Naive thymus-derived CD4-positive, alpha-beta T cell (primary cell): ENCODE measurements at regions not wholly inside any gene's neighbourhood (a gene's known extent, or its start where the extent isn't known, plus 50 kb on each side); places are given as distances from the start of the nearest gene placed in this dataset.

Experiments used
- ATAC-seq: fragments of 150-1000 bp; cut with Tn5 transposase; 2 replicates; pipeline ENCODE4 v1.10.0; 2021; ENCODE audit warnings: mild to moderate bottlenecking, moderate library complexity
- CTCF ChIA-PET: fragments of 350-600 bp; sonication (Branson Sonifier 250); formaldehyde crosslinking; loops from one replicate; lab custom pipeline; 2021; ENCODE audit warnings: antibody characterized with exemption; lab: Charles Lee
- POLR2A ChIA-PET: fragments of 350-600 bp; sonication (Branson Sonifier 250); formaldehyde crosslinking; loops from one replicate; lab custom pipeline; 2021; ENCODE audit warnings: antibody characterized with exemption, inconsistent platforms; lab: Charles Lee
- DNase-seq, 9 donors: peaks; one replicate each; pipeline versions ENCODE4 v3.0.0 to v3.0.0-alpha.2; 2020 to 2022; ENCODE audit warnings: mixed read lengths in 1 of 9
- H3K27ac ChIP-seq: one replicate; pipeline ENCODE4 v1.7.0; 2013; ENCODE audit warnings: mild to moderate bottlenecking, low read depth, low read length, moderate library complexity
- H3K27me3 ChIP-seq, 2 donors: one replicate each; pipeline ENCODE4 v1.7.0; 2013; ENCODE audit warnings: low read length in 2 of 2, mild to moderate bottlenecking in 2 of 2, moderate library complexity in 2 of 2; ENCODE audit not compliant: control insufficient read depth in 2 of 2, insufficient read depth in 2 of 2
- H3K36me3 ChIP-seq, 3 experiments: 1 replicate in 2 of 3; 2 replicates in 1 of 3; pipeline ENCODE4 v1.7.0; 2013; ENCODE audit warnings: low read length in 3 of 3, mild to moderate bottlenecking in 3 of 3, moderate library complexity in 1 of 3; ENCODE audit not compliant: insufficient read depth in 3 of 3, control insufficient read depth in 2 of 3
- H3K4me1 ChIP-seq, 2 donors: one replicate each; pipeline ENCODE4 v1.7.0; 2013; ENCODE audit warnings: low read length in 2 of 2, mild to moderate bottlenecking in 2 of 2, moderate library complexity in 1 of 2; ENCODE audit not compliant: control insufficient read depth in 2 of 2, insufficient read depth in 2 of 2
- H3K4me3 ChIP-seq: 2 replicates; pipeline ENCODE4 v1.7.0; 2013; ENCODE audit warnings: mild to moderate bottlenecking, low read length
- H3K9me3 ChIP-seq, 3 experiments: 1 replicate in 2 of 3; 2 replicates in 1 of 3; pipeline ENCODE4 v1.7.0; 2013; ENCODE audit warnings: low read length in 3 of 3; ENCODE audit not compliant: control insufficient read depth in 2 of 3
- H3K27ac Mint-ChIP-seq, 9 donors: one replicate each; pipeline ENCODE4 v1.8.0; 2020 to 2022; ENCODE audit warnings: mixed read lengths in 9 of 9, mild to moderate bottlenecking in 8 of 9, moderate library complexity in 5 of 9, inconsistent platforms in 2 of 9
- H3K27me3 Mint-ChIP-seq, 5 donors: one replicate each; pipeline ENCODE4 v1.8.0; 2021 to 2022; ENCODE audit warnings: mixed read lengths in 5 of 5, mild to moderate bottlenecking in 1 of 5
- H3K36me3 Mint-ChIP-seq, 5 donors: one replicate each; pipeline ENCODE4 v1.8.0; 2020 to 2022; ENCODE audit warnings: mixed read lengths in 5 of 5, mild to moderate bottlenecking in 3 of 5, inconsistent platforms in 1 of 5
- H3K4me1 Mint-ChIP-seq, 7 donors: one replicate each; pipeline ENCODE4 v1.8.0; 2020 to 2022; ENCODE audit warnings: mixed read lengths in 7 of 7, mild to moderate bottlenecking in 3 of 7, inconsistent platforms in 1 of 7
- H3K4me3 Mint-ChIP-seq, 10 donors: one replicate each; pipeline ENCODE4 v1.8.0; 2020 to 2022; ENCODE audit warnings: mild to moderate bottlenecking in 10 of 10, mixed read lengths in 10 of 10, moderate library complexity in 6 of 10, inconsistent platforms in 2 of 10
- H3K9me3 Mint-ChIP-seq, 11 donors: one replicate each; pipeline ENCODE4 v1.8.0; 2020 to 2022; ENCODE audit warnings: mixed read lengths in 11 of 11, mild to moderate bottlenecking in 4 of 11, inconsistent platforms in 1 of 11, moderate library complexity in 1 of 11
- intact Hi-C, 2 donors: fragments of 100-400 bp; cut with micrococcal nuclease; formaldehyde crosslinking; loops; one replicate each; pipeline ENCODE4 v1.15.1; 2023

DNA sequence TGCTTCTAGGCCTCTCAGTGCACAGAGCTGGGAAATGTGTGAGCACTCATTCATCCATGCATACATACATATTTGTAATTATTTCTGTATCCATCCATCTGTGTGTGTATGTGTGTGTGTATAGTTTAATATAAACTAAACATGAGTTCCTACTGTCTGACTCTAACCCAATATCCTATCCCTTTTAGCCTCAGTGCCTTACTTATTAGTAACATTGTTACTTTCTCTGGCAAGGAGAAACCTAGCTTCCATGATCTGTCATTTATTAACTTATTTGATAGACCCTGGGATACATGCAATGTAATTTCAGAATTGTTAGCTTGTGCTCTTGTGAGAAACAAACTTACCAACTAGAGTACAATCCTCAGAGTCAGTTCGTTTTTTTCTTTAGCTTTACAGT lies 59.0 kb upstream of the WSCD1 start:
- no peak for ATAC-seq
- H3K27ac ChIP-seq: no peak overlapping the region
- intact Hi-C loops: no loop called here
- DNase-seq: no peak
- ChIA-PET CTCF (no interaction called here), POLR2A (no interaction called here)
- H3K4me1 Mint-ChIP-seq: no peaks in the 10 kb centered on the region
- peaks cover 0 to 52% (median 31%) of the 10 kb centered on the region in 5 donors for H3K27me3 Mint-ChIP-seq
- no peaks in the 10 kb centered on the region for H3K4me1 ChIP-seq
- no peak overlapping the region for H3K4me3 ChIP-seq
- H3K36me3 Mint-ChIP-seq: no peaks in the 10 kb centered on the region
- no peak overlapping the region for H3K27ac Mint-ChIP-seq
- peaks cover 0 to 4% (median 0%) of the 10 kb centered on the region in 11 donors for H3K9me3 Mint-ChIP-seq
- no peaks in the 10 kb centered on the region for H3K27me3 ChIP-seq
- no peak overlapping the region for H3K4me3 Mint-ChIP-seq
- H3K36me3 ChIP-seq: no peaks in the 10 kb centered on the region
- H3K9me3 ChIP-seq: no peaks in the 10 kb centered on the region

DNA sequence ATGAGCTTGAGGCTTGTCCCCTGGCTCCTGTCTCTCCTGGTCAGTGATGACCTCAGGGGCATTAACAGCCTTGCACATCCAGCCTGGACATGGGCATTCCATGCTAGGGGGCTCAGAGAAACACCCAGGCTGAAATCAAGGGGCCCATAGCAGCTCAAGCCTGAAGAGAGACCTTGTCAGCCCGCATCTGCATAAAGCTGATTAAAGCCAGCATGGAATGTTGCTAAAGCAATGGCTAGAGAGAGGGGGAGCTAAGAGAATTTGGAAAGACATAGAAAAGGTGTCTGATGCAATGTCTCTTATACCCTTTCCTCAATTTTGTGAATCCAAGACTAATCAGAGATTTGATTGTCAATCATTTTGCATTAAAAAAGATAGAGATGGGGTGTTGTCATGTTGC lies 51.4 kb upstream of the WSCD1 start:
- DNase-seq (no peak), ATAC-seq (no peak)
- no peaks in the 10 kb centered on the region for H3K36me3 Mint-ChIP-seq
- POLR2A ChIA-PET: no interaction called here
- no peak overlapping the region for H3K27ac ChIP-seq
- CTCF ChIA-PET: no interaction called here
- H3K4me1 ChIP-seq: no peaks in the 10 kb centered on the region
- H3K27me3 Mint-ChIP-seq: peaks cover 2 to 43% (median 18%) of the 10 kb centered on the region in 5 donors
- intact Hi-C loops: no loop called here
- H3K36me3 ChIP-seq: no peaks in the 10 kb centered on the region
- no peaks in the 10 kb centered on the region for H3K4me1 Mint-ChIP-seq
- no peak overlapping the region for H3K4me3 ChIP-seq
- H3K27ac Mint-ChIP-seq: no peak overlapping the region
- no peak overlapping the region for H3K4me3 Mint-ChIP-seq
- no peaks in the 10 kb centered on the region for H3K27me3 ChIP-seq
- peaks cover 0 to 3% (median 0%) of the 10 kb centered on the region in 11 donors for H3K9me3 Mint-ChIP-seq
- no peaks in the 10 kb centered on the region for H3K9me3 ChIP-seq

DNA sequence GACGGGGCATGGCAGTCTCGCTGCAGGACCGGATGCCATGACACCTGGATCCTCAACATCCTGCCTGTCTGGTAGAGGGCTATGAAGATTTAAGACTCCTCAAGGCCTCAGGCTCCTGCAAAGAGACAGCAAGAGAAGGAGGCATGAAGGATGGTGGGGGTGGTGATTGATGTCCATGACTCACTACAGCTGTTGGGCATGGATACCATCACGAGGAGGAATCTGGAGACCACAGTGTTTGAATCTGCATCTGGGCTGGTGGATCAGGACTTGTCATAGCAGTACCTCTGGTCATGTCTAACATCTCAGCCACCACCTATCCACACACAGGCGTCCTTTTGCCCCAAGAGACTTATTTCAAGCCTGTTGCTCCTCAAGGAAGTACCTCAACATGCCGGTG lies 50.2 kb upstream of the WSCD1 start:
- no peak for ATAC-seq
- H3K4me1 Mint-ChIP-seq: no peaks in the 10 kb centered on the region
- H3K4me3 Mint-ChIP-seq: no peak overlapping the region
- no peaks in the 10 kb centered on the region for H3K27me3 ChIP-seq
- H3K4me1 ChIP-seq: no peaks in the 10 kb centered on the region
- no peaks in the 10 kb centered on the region for H3K36me3 Mint-ChIP-seq
- H3K4me3 ChIP-seq: no peak overlapping the region
- no peak overlapping the region for H3K27ac Mint-ChIP-seq
- peaks cover 2 to 50% (median 17%) of the 10 kb centered on the region in 5 donors for H3K27me3 Mint-ChIP-seq
- H3K9me3 Mint-ChIP-seq: peaks cover 0 to 3% (median 0%) of the 10 kb centered on the region in 11 donors
- H3K36me3 ChIP-seq: no peaks in the 10 kb centered on the region
- intact Hi-C loops: no loop called here
- DNase-seq: no peak
- no peak overlapping the region for H3K27ac ChIP-seq
- H3K9me3 ChIP-seq: no peaks in the 10 kb centered on the region
- POLR2A ChIA-PET: no interaction called here
- CTCF ChIA-PET: no interaction called here

DNA sequence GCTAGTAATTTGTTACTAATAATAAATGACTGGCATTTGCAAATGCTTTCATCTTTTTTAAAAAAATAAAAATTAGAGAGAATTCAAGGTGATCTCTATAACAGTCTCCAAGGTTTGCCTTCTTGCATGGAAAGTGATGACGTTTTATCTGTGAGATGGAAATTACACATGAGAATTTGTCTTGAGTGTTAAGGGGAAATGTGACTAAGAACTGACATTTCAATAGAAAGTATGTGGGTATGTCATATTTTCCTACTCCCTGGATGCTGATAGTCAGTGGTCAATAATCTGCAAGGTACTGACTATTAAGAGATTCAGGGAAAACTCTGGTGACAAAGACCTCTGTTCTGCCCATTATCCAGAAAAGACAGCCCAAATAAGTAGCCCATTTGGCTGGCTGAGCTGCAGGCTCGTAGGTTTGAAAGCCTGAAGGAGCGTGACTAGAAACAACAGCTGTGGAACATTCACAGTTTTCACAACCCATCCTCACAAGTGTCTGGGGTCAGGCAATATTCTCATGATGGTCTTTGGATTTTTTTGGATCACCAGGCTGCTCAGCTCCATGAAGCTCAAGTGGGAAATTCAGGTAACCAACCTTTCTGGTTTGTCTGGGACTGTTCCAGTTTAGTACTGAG lies 49.7 kb upstream of the WSCD1 start:
- Histone ChIP-seq H3K9me3 (no peaks in the 10 kb centered on the region), H3K4me1 (no peaks in the 10 kb centered on the region), H3K36me3 (no peaks in the 10 kb centered on the region), H3K27ac (no peak overlapping the region), H3K27me3 (no peaks in the 10 kb centered on the region), H3K4me3 (no peak overlapping the region)
- Mint-ChIP-seq H3K4me3 (no peak overlapping the region), H3K27me3 (peaks cover 2 to 55% (median 19%) of the 10 kb centered on the region in 5 donors), H3K27ac (no peak overlapping the region), H3K36me3 (no peaks in the 10 kb centered on the region), H3K9me3 (peaks cover 0 to 3% (median 0%) of the 10 kb centered on the region in 11 donors), H3K4me1 (no peaks in the 10 kb centered on the region)
- CTCF ChIA-PET: no interaction called here
- DNase-seq (no peak), ATAC-seq (no peak)
- intact Hi-C loops: no loop called here
- POLR2A ChIA-PET: no interaction called here
